ENCODE measurements at regions not wholly inside any gene's neighbourhood (a gene's known extent, or its start where the extent isn't known, plus 50 kb on each side); places are given as distances from the start of the nearest gene placed in this dataset.

- H3K4me1 ChIP-seq = no peaks in the 10 kb centered on the region
- DNase-seq (ENCODE audit: low spot score in 2 of 2) = no peak
- no peaks in the 10 kb centered on the region for H3K36me3 ChIP-seq
- H3K4me3 ChIP-seq = no peak overlapping the region
- no peaks in the 10 kb centered on the region for H3K27me3 ChIP-seq
- intact Hi-C loops (cut with DNase I; ENCODE audit: low total_unique reads) = no loop called here
- TF ChIP-seq CTCF (IDR thresholded peaks at IDR 0.05) (no peak), POLR2A (IDR thresholded peaks at IDR 0.05) (no peak), POLR2AphosphoS5 (IDR thresholded peaks at IDR 0.05) (no peak)
- peaks cover 0 to 8% of the 10 kb centered on the region in 2 donors for H3K9me3 ChIP-seq
- no peak overlapping the region for H3K27ac ChIP-seq
Measured at GRCh38 chr12:115828168-115828567, 449.3 kb downstream of the MED13L start.

GRCh38 chr12:115824936-115825602 lies 452.4 kb downstream of the MED13L start:
- Histone ChIP-seq H3K4me3 (no peak overlapping the region), H3K27ac (no peak overlapping the region), H3K9me3 (peaks cover 0 to 8% of the 10 kb centered on the region in 2 donors), H3K27me3 (no peaks in the 10 kb centered on the region), H3K4me1 (no peaks in the 10 kb centered on the region), H3K36me3 (no peaks in the 10 kb centered on the region)
- DNase-seq (ENCODE audit: low spot score in 2 of 2) = no peak
- TF ChIP-seq POLR2AphosphoS5 (IDR thresholded peaks at IDR 0.05) (no peak), CTCF (IDR thresholded peaks at IDR 0.05) (no peak), POLR2A (IDR thresholded peaks at IDR 0.05) (no peak)
- intact Hi-C loops (cut with DNase I; ENCODE audit: low total_unique reads) = no loop called here

- TF ChIP-seq POLR2A (IDR thresholded peaks at IDR 0.05) (no peak), POLR2AphosphoS5 (IDR thresholded peaks at IDR 0.05) (peak in 1 of 3 donors; percentile 87)
- no peak overlapping the region for H3K27ac ChIP-seq
- intact Hi-C loops (cut with DNase I; ENCODE audit: low total_unique reads) = no loop called here
- no peak for DNase-seq (ENCODE audit: low spot score in 2 of 2)
- H3K27me3 ChIP-seq = no peaks in the 10 kb centered on the region
- H3K4me1 ChIP-seq = no peaks in the 10 kb centered on the region
- H3K9me3 ChIP-seq = peaks cover 0 to 8% of the 10 kb centered on the region in 2 donors
- no peak overlapping the region for H3K4me3 ChIP-seq
- H3K36me3 ChIP-seq = no peaks in the 10 kb centered on the region
Measured at GRCh38 chr12:115823635-115824034, 453.9 kb downstream of the MED13L start.

- H3K27me3 ChIP-seq = no peaks in the 10 kb centered on the region
- H3K4me1 ChIP-seq = no peaks in the 10 kb centered on the region
- intact Hi-C loops (cut with DNase I; ENCODE audit: low total_unique reads) = no loop called here
- H3K27ac ChIP-seq = no peak overlapping the region
- H3K9me3 ChIP-seq = peaks cover 0 to 8% of the 10 kb centered on the region in 2 donors
- H3K36me3 ChIP-seq = no peaks in the 10 kb centered on the region
- H3K4me3 ChIP-seq = no peak overlapping the region
- DNase-seq (ENCODE audit: low spot score in 2 of 2) = no peak
- TF ChIP-seq POLR2A (IDR thresholded peaks at IDR 0.05) (no peak), POLR2AphosphoS5 (IDR thresholded peaks at IDR 0.05) (peak in 1 of 3 donors; percentile 48)
Measured at GRCh38 chr12:115820656-115821055, 456.8 kb downstream of the MED13L start.

- Histone ChIP-seq H3K36me3 (no peaks in the 10 kb centered on the region), H3K4me3 (no peak overlapping the region), H3K27me3 (no peaks in the 10 kb centered on the region), H3K4me1 (no peaks in the 10 kb centered on the region), H3K27ac (no peak overlapping the region), H3K9me3 (no peaks in the 10 kb centered on the region)
- TF ChIP-seq CTCF (IDR thresholded peaks at IDR 0.05) (no peak), POLR2A (IDR thresholded peaks at IDR 0.05) (no peak), POLR2AphosphoS5 (IDR thresholded peaks at IDR 0.05) (no peak)
- intact Hi-C loops (cut with DNase I; ENCODE audit: low total_unique reads) = no loop called here
- no peak for DNase-seq (ENCODE audit: low spot score in 2 of 2)
Measured at GRCh38 chr12:115818973-115819372, 458.5 kb downstream of the MED13L start.

- H3K27me3 ChIP-seq = no peaks in the 10 kb centered on the region
- intact Hi-C loops (cut with DNase I; ENCODE audit: low total_unique reads) = no loop called here
- H3K4me1 ChIP-seq = no peaks in the 10 kb centered on the region
- H3K9me3 ChIP-seq = no peaks in the 10 kb centered on the region
- no peak for DNase-seq (ENCODE audit: low spot score in 2 of 2)
- no peaks in the 10 kb centered on the region for H3K36me3 ChIP-seq
- H3K4me3 ChIP-seq = no peak overlapping the region
- no peak overlapping the region for H3K27ac ChIP-seq
- TF ChIP-seq CTCF (IDR thresholded peaks at IDR 0.05) = no peak
- no peak for TF ChIP-seq POLR2AphosphoS5 (IDR thresholded peaks at IDR 0.05)
- TF ChIP-seq POLR2A (IDR thresholded peaks at IDR 0.05) = no peak
Measured at GRCh38 chr12:115817389-115817788, 460.1 kb downstream of the MED13L start.
